ENCODE measurements at regions not wholly inside any gene's neighbourhood (a gene's known extent, or its start where the extent isn't known, plus 50 kb on each side); places are given as distances from the start of the nearest gene placed in this dataset.

GRCh38 chr5:124823380-124823779, 76.9 kb upstream of the ZNF608 start:
- no peak for TF ChIP-seq CTCF (conservative IDR thresholded peaks at IDR 0.05; ENCODE audit: low read length)
- no peak for TF ChIP-seq EZH2phosphoT487 (IDR thresholded peaks at IDR 0.05; ENCODE audit: borderline replicate concordance, low read depth, low read length)
